BJ (cell line): ENCODE measurements at regions not wholly inside any gene's neighbourhood (a gene's known extent, or its start where the extent isn't known, plus 50 kb on each side); places are given as distances from the start of the nearest gene placed in this dataset.
"Not testable (repeated sequence)": the region's sequence is repeated elsewhere in the genome, so short reads cannot be mapped to it uniquely, and the experiment has no call there.

Experiments used
- CTCF ChIA-PET: fragments of 350-600 bp; formaldehyde crosslinking; extraction: SDS; loops from one replicate; lab custom pipeline; 2021; ENCODE audit warnings: antibody characterized with exemption, inconsistent platforms; lab: Yijun Ruan, JAX
- POLR2A ChIA-PET: fragments of 300-600 bp; sonication (Branson Sonifier 250); formaldehyde crosslinking; extraction: SDS; loops from one replicate; lab custom pipeline; 2021; ENCODE audit warnings: antibody characterized with exemption; lab: Charles Lee
- DNase-seq: peaks from one replicate; pipeline ENCODE4 v3.0.0-alpha.2; 2011; ENCODE audit warnings: low read depth
- H3K27me3 ChIP-seq: 2 replicates; pipeline ENCODE4 v1.6.0; 2011; ENCODE audit warnings: low read length; ENCODE audit not compliant: control insufficient read depth, insufficient read depth
- H3K36me3 ChIP-seq: 2 replicates; pipeline ENCODE4 v1.5.1; 2011; ENCODE audit warnings: low read length; ENCODE audit not compliant: control insufficient read depth, insufficient read depth
- H3K4me3 ChIP-seq: 2 replicates; pipeline ENCODE4 v1.5.1; 2011; ENCODE audit warnings: low read depth, mild to moderate bottlenecking, control low read depth, low read length
- TF ChIP-seq, protein P1 (sequence below): IDR thresholded peaks from 2 replicates; pipeline ENCODE4 v1.5.1; 2011; ENCODE audit warnings: low read depth, mild to moderate bottlenecking, control low read depth, inconsistent platforms, low read length, moderate library complexity; ENCODE audit not compliant: insufficient read depth

DNA sequence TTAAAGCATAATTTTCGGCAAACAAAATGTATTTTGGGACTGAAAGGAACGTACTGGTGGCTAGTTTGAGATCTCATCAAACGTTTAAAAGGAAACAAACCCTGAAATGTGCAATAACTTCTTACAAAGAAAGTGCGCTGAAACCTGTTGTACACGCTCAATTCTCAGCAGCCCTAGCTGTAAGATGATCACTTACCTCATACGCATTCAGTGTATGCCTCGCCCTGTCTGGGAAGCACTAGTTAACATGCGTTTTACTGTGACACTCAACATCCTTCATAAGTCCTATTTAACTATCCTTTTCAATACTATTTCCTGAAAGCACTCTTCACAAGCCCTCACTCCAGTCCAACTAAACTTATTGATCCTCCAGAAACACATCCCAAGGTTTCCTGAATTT lies 485.0 kb upstream of the EDIL3 start:
- POLR2A ChIA-PET, result no interaction called here
- TF ChIP-seq, protein P1, sequence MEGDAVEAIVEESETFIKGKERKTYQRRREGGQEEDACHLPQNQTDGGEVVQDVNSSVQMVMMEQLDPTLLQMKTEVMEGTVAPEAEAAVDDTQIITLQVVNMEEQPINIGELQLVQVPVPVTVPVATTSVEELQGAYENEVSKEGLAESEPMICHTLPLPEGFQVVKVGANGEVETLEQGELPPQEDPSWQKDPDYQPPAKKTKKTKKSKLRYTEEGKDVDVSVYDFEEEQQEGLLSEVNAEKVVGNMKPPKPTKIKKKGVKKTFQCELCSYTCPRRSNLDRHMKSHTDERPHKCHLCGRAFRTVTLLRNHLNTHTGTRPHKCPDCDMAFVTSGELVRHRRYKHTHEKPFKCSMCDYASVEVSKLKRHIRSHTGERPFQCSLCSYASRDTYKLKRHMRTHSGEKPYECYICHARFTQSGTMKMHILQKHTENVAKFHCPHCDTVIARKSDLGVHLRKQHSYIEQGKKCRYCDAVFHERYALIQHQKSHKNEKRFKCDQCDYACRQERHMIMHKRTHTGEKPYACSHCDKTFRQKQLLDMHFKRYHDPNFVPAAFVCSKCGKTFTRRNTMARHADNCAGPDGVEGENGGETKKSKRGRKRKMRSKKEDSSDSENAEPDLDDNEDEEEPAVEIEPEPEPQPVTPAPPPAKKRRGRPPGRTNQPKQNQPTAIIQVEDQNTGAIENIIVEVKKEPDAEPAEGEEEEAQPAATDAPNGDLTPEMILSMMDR, result no peak
- H3K4me3 ChIP-seq, result no peak overlapping the region
- H3K36me3 ChIP-seq, result no peaks in the 10 kb centered on the region
- no peaks in the 10 kb centered on the region for H3K27me3 ChIP-seq
- no peak for DNase-seq
- CTCF ChIA-PET, result no interaction called here

DNA sequence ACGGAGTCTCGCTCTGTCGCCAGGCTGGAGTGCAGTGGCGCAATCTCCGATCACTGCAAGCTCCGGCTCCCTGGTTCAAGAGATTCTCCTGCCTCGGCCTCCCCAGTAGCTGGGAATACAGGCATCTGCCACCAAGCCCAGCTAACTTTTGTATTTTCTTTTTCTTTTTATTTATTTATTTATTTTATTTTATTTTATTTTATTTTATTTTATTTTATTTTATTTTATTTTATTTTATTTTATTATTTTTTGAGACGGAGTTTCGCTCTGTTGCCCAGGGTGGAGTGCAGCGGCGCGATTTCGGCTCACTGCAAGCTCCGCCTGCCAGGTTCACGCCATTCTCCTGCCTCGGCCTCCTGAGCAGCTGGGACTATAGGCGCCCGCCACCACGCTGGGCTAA lies 479.3 kb upstream of the EDIL3 start:
- CTCF ChIA-PET, DNase-seq, H3K4me3 ChIP-seq, H3K36me3 ChIP-seq, POLR2A ChIA-PET, H3K27me3 ChIP-seq: not testable (repeated sequence)

DNA sequence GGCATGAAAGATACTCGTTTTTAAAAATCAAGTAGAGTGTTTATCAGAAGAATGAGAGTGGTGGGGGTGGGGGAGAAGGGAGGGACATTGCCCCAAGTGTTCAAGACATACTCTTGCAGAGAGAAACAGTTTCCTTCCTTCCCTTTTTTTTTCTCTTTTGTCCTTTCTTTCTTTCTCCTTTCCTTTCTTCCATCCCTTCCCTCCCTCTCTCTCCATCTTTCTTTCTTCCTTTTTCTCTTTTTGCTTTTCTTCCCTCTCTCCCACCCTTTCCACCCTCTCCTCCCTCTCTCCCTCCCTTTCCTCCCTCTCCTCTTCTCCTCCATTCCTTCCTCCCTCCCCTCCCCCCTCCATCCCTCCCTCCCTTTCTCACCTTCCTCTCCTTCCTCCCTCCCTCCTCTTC lies 478.3 kb upstream of the EDIL3 start:
- H3K36me3 ChIP-seq, result no peaks in the 10 kb centered on the region
- H3K27me3 ChIP-seq, result no peaks in the 10 kb centered on the region
- H3K4me3 ChIP-seq, result no peak overlapping the region
- TF ChIP-seq, protein P1, result no peak
- ChIA-PET POLR2A (no interaction called here), CTCF (no interaction called here)
- no peak for DNase-seq

DNA sequence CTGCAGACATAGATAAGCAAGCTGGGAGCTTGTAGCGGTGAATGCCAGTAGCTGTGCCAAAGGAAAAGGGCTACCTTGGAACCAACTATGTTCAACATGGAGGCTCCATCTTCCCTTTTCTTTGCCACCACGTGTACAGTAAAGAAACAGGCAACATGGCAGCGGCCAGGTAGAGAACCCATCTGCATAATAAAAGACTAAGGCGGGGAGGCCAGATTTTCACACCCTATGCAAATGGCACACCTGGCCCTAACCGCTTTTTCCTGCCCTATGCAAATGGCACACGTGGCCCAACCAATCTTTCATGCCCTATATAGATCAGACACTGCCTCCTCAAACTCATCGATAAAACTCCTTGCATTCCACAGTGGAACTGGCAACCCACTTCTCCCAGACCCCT lies 477.5 kb upstream of the EDIL3 start:
- Histone ChIP-seq H3K27me3 (no peaks in the 10 kb centered on the region), H3K36me3 (no peaks in the 10 kb centered on the region), H3K4me3 (no peak overlapping the region)
- POLR2A ChIA-PET, result no interaction called here
- CTCF ChIA-PET, result no interaction called here
- TF ChIP-seq, protein P1, result no peak
- no peak for DNase-seq

DNA sequence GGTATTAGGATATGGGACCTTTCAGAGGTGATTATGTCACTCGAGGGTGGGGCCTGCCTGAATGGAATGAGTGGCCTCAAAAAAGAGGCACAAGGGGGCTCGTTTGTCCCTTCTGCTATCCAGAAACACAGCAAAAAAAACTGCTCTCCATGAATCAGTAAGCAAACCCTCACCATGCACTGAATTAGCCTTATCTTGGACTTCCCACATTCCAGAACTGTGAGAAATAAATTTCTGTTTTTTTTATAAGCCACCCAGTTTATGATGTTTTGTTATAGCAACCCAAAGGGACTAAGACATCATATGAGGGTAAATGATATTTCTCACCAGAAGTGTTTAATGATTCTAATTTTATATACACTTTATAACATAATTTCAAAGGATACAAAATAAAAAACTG lies 476.6 kb upstream of the EDIL3 start:
- Histone ChIP-seq H3K36me3 (no peaks in the 10 kb centered on the region), H3K27me3 (no peaks in the 10 kb centered on the region), H3K4me3 (no peak overlapping the region)
- ChIA-PET POLR2A (no interaction called here), CTCF (no interaction called here)
- TF ChIP-seq, protein P1, result no peak
- DNase-seq, result no peak

DNA sequence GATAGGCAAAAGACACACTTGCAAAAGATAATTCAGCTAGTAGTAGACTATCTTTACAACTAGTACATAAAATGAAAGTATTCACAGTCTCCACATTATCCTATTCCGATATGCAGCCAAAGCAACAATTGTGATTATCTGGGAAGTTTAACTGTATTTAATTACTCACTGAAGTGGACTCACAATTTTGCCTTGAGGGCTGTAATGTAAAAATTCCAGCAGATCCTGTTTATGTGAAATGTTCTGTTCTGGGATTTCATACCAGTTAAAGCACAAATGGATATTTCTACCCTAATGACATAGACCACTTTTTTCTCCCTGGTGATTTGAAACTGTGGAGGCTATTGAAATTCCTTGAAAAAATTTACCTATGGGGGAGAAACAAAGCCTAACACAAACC lies 474.4 kb upstream of the EDIL3 start:
- Histone ChIP-seq H3K4me3 (no peak overlapping the region), H3K27me3 (no peaks in the 10 kb centered on the region), H3K36me3 (no peaks in the 10 kb centered on the region)
- TF ChIP-seq, protein P1, result no peak
- CTCF ChIA-PET, result no interaction called here
- POLR2A ChIA-PET, result no interaction called here
- DNase-seq, result no peak
